ENCODE measurements at regions not wholly inside any gene's neighbourhood (a gene's known extent, or its start where the extent isn't known, plus 50 kb on each side); places are given as distances from the start of the nearest gene placed in this dataset.

GRCh38 chr12:91542666-91543065 lies 360.0 kb upstream of the DCN start:
- DNase-seq (ENCODE audit: low spot score): no peak

DNA sequence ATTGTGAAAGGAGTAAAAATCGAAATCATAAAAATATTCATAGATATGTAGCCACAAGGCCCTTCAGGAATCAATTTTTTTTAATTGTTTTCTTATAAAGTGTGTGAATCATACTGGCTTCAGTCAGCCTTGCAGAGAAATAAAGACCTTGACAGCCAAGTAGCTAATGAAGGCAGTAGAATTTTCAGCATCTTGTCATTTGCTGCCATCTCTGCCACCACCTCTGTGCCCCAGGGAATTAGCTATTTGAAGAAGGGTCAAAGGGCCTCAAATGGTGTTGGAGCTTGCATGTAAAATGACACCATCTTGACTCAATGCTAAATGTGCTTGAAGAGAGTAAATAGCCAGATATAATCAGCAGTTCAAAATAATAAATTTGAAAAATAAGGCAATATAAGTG lies 359.4 kb upstream of the DCN start:
- DNase-seq (ENCODE audit: low spot score): no peak

GRCh38 chr12:91538418-91538817 lies 355.8 kb upstream of the DCN start:
- no peak for DNase-seq (ENCODE audit: low spot score)

GRCh38 chr12:91533366-91533765 lies 350.7 kb upstream of the DCN start:
- no peak for DNase-seq (ENCODE audit: low spot score)

DNA sequence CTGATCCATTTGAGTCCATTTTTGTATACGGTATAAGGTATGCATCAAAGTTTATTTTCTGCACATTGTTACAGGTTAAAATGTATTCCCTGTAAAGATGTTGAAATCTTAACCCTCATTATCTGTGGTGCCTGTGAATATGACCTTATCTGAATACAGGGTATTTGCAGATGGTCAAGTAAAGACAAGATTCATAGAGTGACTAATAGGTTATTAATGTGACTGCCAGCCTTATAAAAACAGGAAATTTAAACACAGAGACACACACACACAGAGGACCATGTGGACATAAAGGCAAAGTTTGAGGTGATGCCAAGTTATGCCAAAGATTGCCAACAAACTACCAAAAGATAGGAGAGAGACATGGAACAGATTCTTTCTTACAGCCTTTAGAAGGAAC lies 347.2 kb upstream of the DCN start:
- no peak for DNase-seq (ENCODE audit: low spot score)

- DNase-seq (ENCODE audit: low spot score): no peak
These were observed 341.2 kb upstream of the DCN start for GRCh38 chr12:91523831-91524230.

DNA sequence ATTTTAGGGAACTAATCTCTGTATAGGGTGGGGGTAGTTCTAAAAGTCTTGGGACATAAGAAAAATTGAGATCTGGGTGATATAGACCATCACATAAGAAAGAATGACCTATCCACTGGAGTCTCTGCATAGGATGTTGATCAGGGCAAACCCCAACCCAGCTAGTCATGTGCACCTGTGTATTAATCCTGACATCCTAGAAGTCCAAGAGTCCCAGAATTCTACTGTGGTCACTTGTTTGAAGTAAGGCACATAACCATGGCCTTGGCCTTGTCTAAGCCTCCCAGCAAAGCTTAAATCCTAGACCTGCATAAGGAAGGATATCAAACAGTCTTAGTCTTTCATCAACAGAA lies 334.1 kb upstream of the DCN start:
- DNase-seq (ENCODE audit: low spot score): no peak

- DNase-seq (ENCODE audit: low spot score): no peak
These were observed 333.5 kb upstream of the DCN start for GRCh38 chr12:91515944-91516694.

- no peak for DNase-seq (ENCODE audit: low spot score)
These were observed 330.7 kb upstream of the DCN start for GRCh38 chr12:91513313-91513712.

GRCh38 chr12:91511795-91512420 lies 329.3 kb upstream of the DCN start:
- DNase-seq (ENCODE audit: low spot score): no peak

GRCh38 chr12:91507754-91508153 lies 325.1 kb upstream of the DCN start:
- no peak for DNase-seq (ENCODE audit: low spot score)

GRCh38 chr12:91506452-91506851 lies 323.8 kb upstream of the DCN start:
- DNase-seq (ENCODE audit: low spot score): no peak

DNA sequence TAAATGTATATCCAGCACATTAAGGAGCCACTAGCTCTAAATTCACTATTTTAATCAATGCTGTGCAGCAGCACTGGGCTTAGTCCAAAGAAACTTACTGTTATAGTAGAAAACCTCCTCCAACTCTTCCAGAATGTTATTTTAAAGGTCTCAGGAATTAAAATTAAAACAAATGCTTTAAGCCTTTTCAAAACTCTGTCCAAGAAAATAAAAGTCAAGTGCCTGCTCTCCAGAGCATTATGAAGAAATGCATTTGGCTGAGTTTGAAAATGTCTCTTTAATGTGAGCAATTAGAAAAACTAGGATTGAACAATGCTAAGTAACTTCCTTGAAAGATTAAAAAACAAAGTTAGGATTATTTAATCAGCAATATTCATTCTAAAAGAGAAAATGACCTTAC lies 322.4 kb upstream of the DCN start:
- DNase-seq (ENCODE audit: low spot score): no peak

- no peak for DNase-seq (ENCODE audit: low spot score)
These were observed 319.6 kb upstream of the DCN start for GRCh38 chr12:91502208-91502607.

DNA sequence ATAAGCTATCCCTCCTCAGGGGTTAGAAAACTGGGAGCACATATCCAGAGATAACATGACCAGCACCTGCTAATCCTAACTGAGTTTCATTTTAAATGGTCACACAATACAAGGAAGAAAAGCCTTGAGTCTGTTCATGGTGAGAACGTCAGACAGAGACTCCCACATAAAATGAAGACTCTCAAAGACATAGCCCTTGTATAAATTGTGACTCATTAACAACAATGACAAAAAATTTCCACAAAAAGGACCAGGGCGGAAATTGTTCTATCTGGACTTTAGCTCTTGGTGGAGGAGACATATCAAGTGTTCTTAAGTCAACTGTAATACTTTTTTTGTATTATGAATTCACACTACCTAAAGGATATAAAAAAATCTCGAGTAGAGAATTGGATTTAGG lies 313.7 kb upstream of the DCN start:
- DNase-seq (ENCODE audit: low spot score): no peak

DNA sequence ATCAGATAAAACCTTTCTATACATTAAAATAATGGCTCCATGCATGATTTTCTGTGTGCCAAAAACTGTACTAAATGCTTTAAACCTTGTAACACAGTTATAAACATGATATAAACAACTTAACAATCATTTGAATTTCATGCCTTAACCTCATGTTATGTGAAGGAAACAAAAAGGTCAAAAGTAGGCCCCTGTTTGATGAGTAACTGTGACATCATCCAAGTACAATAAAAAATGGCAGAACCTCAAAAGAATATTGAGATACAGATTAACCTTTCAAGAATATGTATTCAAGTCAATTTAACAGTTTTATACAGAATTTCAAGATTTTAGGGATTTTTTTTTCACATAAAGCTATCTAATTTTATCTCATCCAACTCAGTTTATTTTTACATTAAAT lies 310.7 kb upstream of the DCN start:
- no peak for DNase-seq (ENCODE audit: low spot score)

GRCh38 chr12:91492648-91493047 lies 310.0 kb upstream of the DCN start:
- no peak for DNase-seq (ENCODE audit: low spot score)

GRCh38 chr12:91490667-91491311 lies 308.2 kb upstream of the DCN start:
- DNase-seq (ENCODE audit: low spot score): no peak

- DNase-seq (ENCODE audit: low spot score): no peak
These were observed 300.9 kb upstream of the DCN start for GRCh38 chr12:91483471-91483985.

GRCh38 chr12:91482231-91482630 lies 299.6 kb upstream of the DCN start:
- DNase-seq (ENCODE audit: low spot score): no peak

- DNase-seq (ENCODE audit: low spot score): no peak
These were observed 295.9 kb upstream of the DCN start for GRCh38 chr12:91478500-91478899.

- DNase-seq (ENCODE audit: low spot score): no peak
These were observed 285.1 kb upstream of the DCN start for GRCh38 chr12:91467686-91468085.

GRCh38 chr12:91461061-91461460 lies 278.4 kb upstream of the DCN start:
- DNase-seq (ENCODE audit: low spot score): no peak
